ENCODE measurements at regions not wholly inside any gene's neighbourhood (a gene's known extent, or its start where the extent isn't known, plus 50 kb on each side); places are given as distances from the start of the nearest gene placed in this dataset.
"Not testable (repeated sequence)": the region's sequence is repeated elsewhere in the genome, so short reads cannot be mapped to it uniquely, and the experiment has no call there.

- 12% methylated on average over 3 of the region's 3 CpGs for WGBS (ENCODE audit: low lambda C conversion rate)
- Histone ChIP-seq H2AFZ (ENCODE audit: low read length) (no peak overlapping the region), H3K79me2 (ENCODE audit: insufficient read depth, low read length) (no peaks in the 10 kb centered on the region), H4K20me1 (ENCODE audit: insufficient read depth, low read length) (no peaks in the 10 kb centered on the region), H3K4me1 (ENCODE audit: insufficient read depth, low read length) (no peaks in the 10 kb centered on the region), H3K27ac (ENCODE audit: extremely low read length, insufficient read depth, low read length) (no peak overlapping the region), H3K9ac (ENCODE audit: insufficient read depth, low read depth, low read length) (no peak overlapping the region), H3K9me3 (ENCODE audit: low read length) (no peaks in the 10 kb centered on the region), H3K4me2 (ENCODE audit: low read depth, low read length) (no peak overlapping the region), H3K27me3 (ENCODE audit: control insufficient read depth in 1 of 2, insufficient read depth in 2 of 2, low read length in 2 of 2) (no peaks in the 10 kb centered on the region), H3K4me3 (replicated peaks in 1 of 3; ENCODE audit: insufficient read depth in 1 of 3, low read depth in 2 of 3, low read length in 3 of 3) (no peak overlapping the region), H3K36me3 (replicated peaks in 1 of 2; ENCODE audit: control insufficient read depth in 1 of 2, insufficient read depth in 2 of 2, low read length in 2 of 2) (no peaks in the 10 kb centered on the region)
- FAIRE-seq, result no peak
- intact Hi-C loops (cut with micrococcal nuclease; ENCODE audit: unreplicated experiment), result no loop called here
- ATAC-seq, result no peak
- TF ChIP-seq HHEX (CRISPR knock-in tag; IDR thresholded peaks at IDR 0.05) (no peak), ZNF407 (CRISPR knock-in tag; IDR thresholded peaks at IDR 0.05; ENCODE audit: not compliant biosample characterization) (no peak), CC2D1A (CRISPR knock-in tag; IDR thresholded peaks at IDR 0.05) (no peak), FOXO4 (CRISPR knock-in tag; conservative IDR thresholded peaks at IDR 0.05) (no peak)
- in situ Hi-C loops (cut with HindIII; ENCODE audit: extremely low pct_ligation_motif_present, low pct_unique_long_range_greater_than_20kb), result no loop called here
- BruUV-seq (replicated peaks), result no TSS peak
- POLR2A ChIA-PET, result no interaction called here
- CTCF ChIA-PET (ENCODE audit: low intra/inter-chr PET ratio, low total read pairs), result no interaction called here
- DNase-seq (ENCODE audit: low spot score), result no peak
Measured at GRCh38 chr4:159937595-159937994, 834.7 kb downstream of the RAPGEF2 start.

GRCh38 chr4:159939681-159940080 lies 836.8 kb downstream of the RAPGEF2 start:
- H4K20me1 ChIP-seq (ENCODE audit: insufficient read depth, low read length); FAIRE-seq; H3K36me3 ChIP-seq (replicated peaks in 1 of 2; ENCODE audit: control insufficient read depth in 1 of 2, insufficient read depth in 2 of 2, low read length in 2 of 2); POLR2A ChIA-PET; H3K27ac ChIP-seq (ENCODE audit: extremely low read length, insufficient read depth, low read length); H2AFZ ChIP-seq (ENCODE audit: low read length); CTCF ChIA-PET (ENCODE audit: low intra/inter-chr PET ratio, low total read pairs); intact Hi-C loops (cut with micrococcal nuclease; ENCODE audit: unreplicated experiment); DNase-seq (ENCODE audit: low spot score); H3K27me3 ChIP-seq (ENCODE audit: control insufficient read depth in 1 of 2, insufficient read depth in 2 of 2, low read length in 2 of 2); H3K9ac ChIP-seq (ENCODE audit: insufficient read depth, low read depth, low read length); in situ Hi-C loops (cut with HindIII; ENCODE audit: extremely low pct_ligation_motif_present, low pct_unique_long_range_greater_than_20kb); BruUV-seq (replicated peaks); H3K4me2 ChIP-seq (ENCODE audit: low read depth, low read length); H3K9me3 ChIP-seq (ENCODE audit: low read length); H3K4me1 ChIP-seq (ENCODE audit: insufficient read depth, low read length); H3K79me2 ChIP-seq (ENCODE audit: insufficient read depth, low read length); ATAC-seq; H3K4me3 ChIP-seq (replicated peaks in 1 of 3; ENCODE audit: insufficient read depth in 1 of 3, low read depth in 2 of 3, low read length in 3 of 3): not testable (repeated sequence)
- WGBS (ENCODE audit: low lambda C conversion rate), result 85% methylated on average over 7 of the region's 25 CpGs
